ENCODE measurements at regions not wholly inside any gene's neighbourhood (a gene's known extent, or its start where the extent isn't known, plus 50 kb on each side); places are given as distances from the start of the nearest gene placed in this dataset.

- H3K4me3 ChIP-seq (ENCODE audit: low read depth, low read length): no peak overlapping the region
- TF ChIP-seq CTCF (IDR thresholded peaks at IDR 0.05; ENCODE audit: insufficient read depth, low read length, severe bottlenecking): no peak
- no peak for FAIRE-seq
These were observed 1073.9 kb upstream of the CRIM1 start for GRCh38 chr2:35281702-35282101.

GRCh38 chr2:35255826-35256225 lies 1099.8 kb upstream of the CRIM1 start:
- Histone ChIP-seq H3K36me3 (ENCODE audit: control insufficient read depth, insufficient read depth, low read length) (no peaks in the 10 kb centered on the region), H3K4me3 (ENCODE audit: low read depth, low read length) (no peak overlapping the region), H3K27me3 (ENCODE audit: control insufficient read depth, insufficient read depth, low read length) (no peaks in the 10 kb centered on the region)
- no peak for TF ChIP-seq CTCF (IDR thresholded peaks at IDR 0.05; ENCODE audit: insufficient read depth, low read length, severe bottlenecking)
- DNase-seq (ENCODE audit: low read depth): no peak
- FAIRE-seq: no peak

More at GRCh38 chr2:35281702-35282101, 1073.9 kb upstream of the CRIM1 start:
- H3K36me3 ChIP-seq (ENCODE audit: control insufficient read depth, insufficient read depth, low read length): no peaks in the 10 kb centered on the region
- H3K27me3 ChIP-seq (ENCODE audit: control insufficient read depth, insufficient read depth, low read length): no peaks in the 10 kb centered on the region
- no peak for DNase-seq (ENCODE audit: low read depth)

DNA sequence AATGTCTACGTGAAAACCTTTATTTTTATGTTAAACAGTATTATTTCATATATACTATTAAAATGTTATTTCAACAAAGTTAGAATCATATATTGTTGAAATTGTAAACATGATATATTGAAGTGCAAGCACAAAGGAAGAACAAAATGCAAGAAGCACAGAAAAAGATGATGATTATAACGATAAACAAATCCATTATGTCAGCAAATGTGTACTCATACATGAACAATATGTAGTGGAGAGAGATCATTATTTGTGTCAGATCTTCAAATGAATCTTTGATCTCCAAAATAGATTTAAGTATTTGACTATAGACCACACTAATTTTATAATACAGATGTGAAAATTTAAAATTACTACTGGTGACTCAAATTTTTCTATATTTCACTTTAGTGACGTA lies 1104.4 kb upstream of the CRIM1 start:
- FAIRE-seq (no peak), DNase-seq (ENCODE audit: low read depth) (no peak)
- no peaks in the 10 kb centered on the region for H3K36me3 ChIP-seq (ENCODE audit: control insufficient read depth, insufficient read depth, low read length)
- TF ChIP-seq CTCF (IDR thresholded peaks at IDR 0.05; ENCODE audit: insufficient read depth, low read length, severe bottlenecking): no peak
- no peak overlapping the region for H3K4me3 ChIP-seq (ENCODE audit: low read depth, low read length)
- H3K27me3 ChIP-seq (ENCODE audit: control insufficient read depth, insufficient read depth, low read length): no peaks in the 10 kb centered on the region

DNA sequence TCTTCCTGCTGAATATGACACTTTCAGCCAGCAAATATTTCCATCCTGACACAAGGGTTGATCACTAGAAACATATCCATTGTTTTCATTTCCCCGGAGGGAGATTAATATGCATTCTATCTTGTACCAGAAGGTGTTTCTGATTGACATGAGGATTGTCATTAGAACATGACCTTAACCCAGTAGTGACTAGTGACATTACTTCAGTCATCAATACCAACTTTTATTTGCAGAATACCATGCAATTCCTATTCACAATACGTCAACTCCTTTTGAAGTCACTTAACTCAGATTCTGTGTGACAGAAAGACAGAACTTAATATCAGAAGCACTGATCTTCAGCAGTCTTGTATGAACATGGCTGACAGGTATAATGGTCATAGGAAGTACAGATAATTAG lies 1108.9 kb upstream of the CRIM1 start:
- Histone ChIP-seq H3K27me3 (ENCODE audit: control insufficient read depth, insufficient read depth, low read length) (no peaks in the 10 kb centered on the region), H3K36me3 (ENCODE audit: control insufficient read depth, insufficient read depth, low read length) (no peaks in the 10 kb centered on the region), H3K4me3 (ENCODE audit: low read depth, low read length) (no peak overlapping the region)
- DNase-seq (ENCODE audit: low read depth): no peak
- FAIRE-seq: no peak
- TF ChIP-seq CTCF (IDR thresholded peaks at IDR 0.05; ENCODE audit: insufficient read depth, low read length, severe bottlenecking): no peak

- H3K27me3 ChIP-seq (ENCODE audit: control insufficient read depth, insufficient read depth, low read length): no peaks in the 10 kb centered on the region
- H3K4me3 ChIP-seq (ENCODE audit: low read depth, low read length): no peak overlapping the region
- no peak for TF ChIP-seq CTCF (IDR thresholded peaks at IDR 0.05; ENCODE audit: insufficient read depth, low read length, severe bottlenecking)
- no peaks in the 10 kb centered on the region for H3K36me3 ChIP-seq (ENCODE audit: control insufficient read depth, insufficient read depth, low read length)
- DNase-seq (ENCODE audit: low read depth): no peak
- no peak for FAIRE-seq
These were observed 1127.0 kb upstream of the CRIM1 start for GRCh38 chr2:35228584-35228983.

DNA sequence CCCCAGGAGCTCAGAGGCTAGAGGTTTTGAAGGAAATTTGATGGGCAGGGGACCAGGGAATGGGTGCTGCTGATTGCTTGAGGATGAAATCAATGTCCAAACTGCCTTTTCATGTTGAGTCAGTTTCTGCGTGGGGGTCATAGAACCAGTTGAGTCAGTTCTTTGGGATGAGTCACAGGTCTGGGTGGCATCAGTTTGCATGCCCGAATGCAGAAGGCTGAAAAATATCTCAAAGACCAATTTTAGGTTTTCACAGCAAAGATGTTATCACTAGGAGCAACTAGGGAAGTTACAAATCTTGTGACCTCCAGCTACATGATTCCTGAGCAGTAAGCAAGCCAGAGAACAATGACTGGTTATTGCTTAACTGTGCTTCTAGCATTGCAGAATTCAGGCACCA lies 1135.1 kb upstream of the CRIM1 start:
- no peak for FAIRE-seq
- peak; percentile 70 for DNase-seq (ENCODE audit: low read depth)
- TF ChIP-seq CTCF (IDR thresholded peaks at IDR 0.05; ENCODE audit: insufficient read depth, low read length, severe bottlenecking): no peak
- Histone ChIP-seq H3K36me3 (ENCODE audit: control insufficient read depth, insufficient read depth, low read length) (no peaks in the 10 kb centered on the region), H3K4me3 (ENCODE audit: low read depth, low read length) (no peak overlapping the region), H3K27me3 (ENCODE audit: control insufficient read depth, insufficient read depth, low read length) (no peaks in the 10 kb centered on the region)
